A549 (cell line): ENCODE measurements at regions not wholly inside any gene's neighbourhood (a gene's known extent, or its start where the extent isn't known, plus 50 kb on each side); places are given as distances from the start of the nearest gene placed in this dataset.

ENCODE experiments used
- CEBPB ChIP-seq, 2 experiments: fragments of >200 bp in 1 of 2; sonication (Bioruptor Twin) in 1 of 2; formaldehyde crosslinking in 1 of 2; IDR thresholded peaks; 2 replicates each; pipeline ENCODE4 v1.6.1; 2012 to 2016
- EP300 ChIP-seq, 2 experiments: fragments of >200 bp; sonication (Bioruptor Twin); formaldehyde crosslinking; IDR thresholded peaks; 2 replicates in 1 of 2; 3 replicates in 1 of 2; pipeline ENCODE4 v1.6.1; 2016 to 2017
- FOSB ChIP-seq: fragments of 250-450 bp; sonication (Bioruptor Pico); IDR thresholded peaks from 2 replicates; pipeline ENCODE4 v1.5.0; 2020; ENCODE audit warnings: mild to moderate bottlenecking, moderate library complexity
- POLR2A ChIP-seq: IDR thresholded peaks from 2 replicates; pipeline ENCODE4 v1.6.1; 2012; ENCODE audit warnings: mild to moderate bottlenecking, low read length
- RFX5 ChIP-seq: fragments of 450-650 bp; IDR thresholded peaks from 2 replicates; pipeline ENCODE4 v1.7.1; 2014; ENCODE audit warnings: antibody characterized with exemption, mild to moderate bottlenecking, moderate library complexity
- SMC3 ChIP-seq: fragments of >200 bp; sonication (Bioruptor Twin); formaldehyde crosslinking; IDR thresholded peaks from 3 replicates; pipeline ENCODE4 v1.6.1; 2018; ENCODE audit warnings: inconsistent platforms
- TF ChIP-seq, protein P1 (sequence below): fragments of >200 bp; sonication (Bioruptor Twin); formaldehyde crosslinking; IDR thresholded peaks from 3 replicates; pipeline ENCODE4 v1.5.1; 2016
- TF ChIP-seq, protein P2 (sequence below): IDR thresholded peaks from 2 replicates; pipeline ENCODE4 v1.6.1; 2012

DNA sequence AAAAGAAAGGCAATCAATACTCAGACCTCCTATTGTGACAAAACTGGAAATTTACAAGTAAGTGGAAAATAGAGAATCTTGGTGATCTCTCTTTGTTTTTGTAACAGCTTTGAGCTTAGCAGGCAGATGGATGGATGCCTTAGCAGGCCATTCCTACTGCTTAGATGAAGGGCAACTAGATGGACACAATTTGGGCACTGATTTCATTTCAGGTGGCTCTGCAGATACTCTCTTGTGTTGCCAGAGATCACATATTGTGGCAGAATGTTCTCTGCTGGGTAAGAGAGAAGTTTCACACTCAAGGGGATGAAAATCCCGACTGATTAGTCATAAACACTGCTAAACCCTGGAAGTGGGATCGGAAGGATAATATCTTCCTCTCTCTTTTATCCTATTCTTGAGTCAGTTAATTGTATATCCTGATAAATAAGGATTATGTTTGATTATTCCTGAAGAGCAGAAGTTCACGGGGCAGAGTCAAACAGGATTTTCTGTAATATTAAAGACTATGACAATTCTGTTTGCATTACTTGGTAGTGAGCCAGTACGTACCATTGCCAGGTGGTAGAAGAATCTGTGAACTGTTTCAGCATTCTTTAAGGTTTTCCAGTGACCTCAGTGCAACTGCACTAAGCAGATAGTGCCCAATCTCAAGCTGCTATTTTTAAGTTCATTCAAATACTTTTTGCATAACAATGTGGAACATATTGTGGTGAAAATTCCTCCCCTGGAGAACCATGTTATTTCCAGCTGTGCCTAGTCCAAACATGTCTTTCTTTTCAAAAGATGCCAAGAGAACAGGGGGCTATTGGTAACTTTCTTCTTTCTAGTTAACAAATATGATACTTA is 974.3 kb downstream of the FSTL5 start:
- TF ChIP-seq, protein P1, sequence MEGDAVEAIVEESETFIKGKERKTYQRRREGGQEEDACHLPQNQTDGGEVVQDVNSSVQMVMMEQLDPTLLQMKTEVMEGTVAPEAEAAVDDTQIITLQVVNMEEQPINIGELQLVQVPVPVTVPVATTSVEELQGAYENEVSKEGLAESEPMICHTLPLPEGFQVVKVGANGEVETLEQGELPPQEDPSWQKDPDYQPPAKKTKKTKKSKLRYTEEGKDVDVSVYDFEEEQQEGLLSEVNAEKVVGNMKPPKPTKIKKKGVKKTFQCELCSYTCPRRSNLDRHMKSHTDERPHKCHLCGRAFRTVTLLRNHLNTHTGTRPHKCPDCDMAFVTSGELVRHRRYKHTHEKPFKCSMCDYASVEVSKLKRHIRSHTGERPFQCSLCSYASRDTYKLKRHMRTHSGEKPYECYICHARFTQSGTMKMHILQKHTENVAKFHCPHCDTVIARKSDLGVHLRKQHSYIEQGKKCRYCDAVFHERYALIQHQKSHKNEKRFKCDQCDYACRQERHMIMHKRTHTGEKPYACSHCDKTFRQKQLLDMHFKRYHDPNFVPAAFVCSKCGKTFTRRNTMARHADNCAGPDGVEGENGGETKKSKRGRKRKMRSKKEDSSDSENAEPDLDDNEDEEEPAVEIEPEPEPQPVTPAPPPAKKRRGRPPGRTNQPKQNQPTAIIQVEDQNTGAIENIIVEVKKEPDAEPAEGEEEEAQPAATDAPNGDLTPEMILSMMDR: no peak
- TF ChIP-seq EP300 (IDR thresholded peaks at IDR 0.05) (no peak), POLR2A (no peak), CEBPB (IDR thresholded peaks at IDR 0.05) (no peak), FOSB (CRISPR knock-in tag) (no peak), SMC3 (no peak), RFX5 (no peak)
- TF ChIP-seq, protein P2, sequence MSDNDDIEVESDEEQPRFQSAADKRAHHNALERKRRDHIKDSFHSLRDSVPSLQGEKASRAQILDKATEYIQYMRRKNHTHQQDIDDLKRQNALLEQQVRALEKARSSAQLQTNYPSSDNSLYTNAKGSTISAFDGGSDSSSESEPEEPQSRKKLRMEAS: no peak
